HCT116 (cell line): ENCODE measurements at regions not wholly inside any gene's neighbourhood (a gene's known extent, or its start where the extent isn't known, plus 50 kb on each side); places are given as distances from the start of the nearest gene placed in this dataset.

Experiments used
- CTCF ChIP-seq, 3 experiments: fragments of 200-600 bp in 1 of 3; sonication (generic) in 1 of 3; IDR thresholded peaks in 2 of 3; conservative IDR thresholded peaks in 1 of 3; 2 replicates each; pipeline ENCODE4 v1.5.1; 2012 to 2017; ENCODE audit warnings: low read depth in 2 of 3, low read length in 2 of 3, antibody characterized with exemption in 1 of 3, borderline replicate concordance in 1 of 3, control low read depth in 1 of 3, mild to moderate bottlenecking in 1 of 3, mixed read lengths in 1 of 3, mixed run types in 1 of 3, moderate library complexity in 1 of 3; ENCODE audit not compliant: insufficient read depth in 1 of 3
- MAX ChIP-seq: IDR thresholded peaks from 2 replicates; pipeline ENCODE4 v1.6.1; 2012
- RAD21 ChIP-seq: IDR thresholded peaks from 2 replicates; pipeline ENCODE4 v1.6.1; 2012; ENCODE audit warnings: low read depth, mild to moderate bottlenecking
- REST ChIP-seq: IDR thresholded peaks from 2 replicates; pipeline ENCODE4 v1.6.1; 2012; ENCODE audit warnings: low read depth
- SIN3A ChIP-seq: IDR thresholded peaks from 2 replicates; pipeline ENCODE4 v1.6.1; 2012; ENCODE audit warnings: low read depth
- ZNF274 ChIP-seq: fragments of 200-500 bp; sonication (Bioruptor generic); IDR thresholded peaks from 2 replicates; pipeline ENCODE4 v1.6.1; 2014; ENCODE audit warnings: mild to moderate bottlenecking, low read depth, low read length, inconsistent platforms

GRCh38 chr3:177461765-177462164 is 264.5 kb upstream of the TBL1XR1 start:
- TF ChIP-seq MAX = no peak
- TF ChIP-seq SIN3A = no peak
- no peak for TF ChIP-seq REST
- no peak for TF ChIP-seq CTCF (IDR thresholded peaks at IDR 0.05 in 2 of 3, conservative IDR thresholded peaks at IDR 0.05 in 1 of 3; ENCODE audit: borderline replicate concordance in 1 of 3, insufficient read depth in 1 of 3, low read depth in 2 of 3, low read length in 2 of 3)
- TF ChIP-seq ZNF274 = no peak
- no peak for TF ChIP-seq RAD21
